ENCODE measurements at regions not wholly inside any gene's neighbourhood (a gene's known extent, or its start where the extent isn't known, plus 50 kb on each side); places are given as distances from the start of the nearest gene placed in this dataset.

- H3K4me1 ChIP-seq (replicated peaks in 1 of 2; ENCODE audit: control insufficient read depth in 2 of 2, insufficient read depth in 2 of 2, low read length in 2 of 2): no peaks in the 10 kb centered on the region
- 0% methylated on average over 4 of the region's 4 CpGs for WGBS (ENCODE audit: insufficient coverage, low coverage, missing lambda C conversion rate)
- intact Hi-C loops (cut with micrococcal nuclease) (no loop called here), in situ Hi-C loops (cut with MboI) (no loop called here)
- no peak for TF ChIP-seq ZNF23 (CRISPR knock-in tag; IDR thresholded peaks at IDR 0.05)
- TF ChIP-seq ZNF217 (CRISPR knock-in tag; IDR thresholded peaks at IDR 0.05): no peak
- no peak for TF ChIP-seq ZNF407 (IDR thresholded peaks at IDR 0.05; ENCODE audit: low read depth)
- TF ChIP-seq NKRF (IDR thresholded peaks at IDR 0.05; ENCODE audit: borderline replicate concordance): no peak
- no peak for TF ChIP-seq MEIS2 (IDR thresholded peaks at IDR 0.05; ENCODE audit: partially characterized antibody)
- no peak for TF ChIP-seq CXXC5 (CRISPR knock-in tag; IDR thresholded peaks at IDR 0.05)
- TF ChIP-seq ZNF395 (CRISPR knock-in tag; IDR thresholded peaks at IDR 0.05): no peak
- H3K9ac ChIP-seq (ENCODE audit: insufficient read depth in 1 of 2, low read depth in 2 of 2, low read length in 2 of 2): no peak overlapping the region
- H3K9me1 ChIP-seq (ENCODE audit: control insufficient read depth, insufficient read depth, low read length): no peaks in the 10 kb centered on the region
- CTCF ChIA-PET (ENCODE audit: low intra/inter-chr PET ratio): no interaction called here
- H3K27me3 ChIP-seq (ENCODE audit: control insufficient read depth in 2 of 2, insufficient read depth in 2 of 2, low read length in 2 of 2): no peaks in the 10 kb centered on the region
- FAIRE-seq: no peak
- no peak overlapping the region for H3K4me2 ChIP-seq (ENCODE audit: insufficient read depth, low read length)
- no peak overlapping the region for H3K27ac ChIP-seq (ENCODE audit: extremely low read depth, low read depth, low read length)
- no peak for ATAC-seq
- no peaks in the 10 kb centered on the region for H3K79me2 ChIP-seq (ENCODE audit: control insufficient read depth, insufficient read depth, low read length)
- no peaks in the 10 kb centered on the region for H4K20me1 ChIP-seq (replicated peaks; ENCODE audit: control insufficient read depth, insufficient read depth, low read length)
- BruUV-seq (replicated peaks): no TSS peak
- no peaks in the 10 kb centered on the region for H3K36me3 ChIP-seq (ENCODE audit: control insufficient read depth, insufficient read depth, low read length)
- POLR2A ChIA-PET: no interaction called here
- no peaks in the 10 kb centered on the region for H3K9me3 ChIP-seq (replicated peaks; ENCODE audit: control insufficient read depth, insufficient read depth, low read depth, low read length)
- no peak overlapping the region for H3K4me3 ChIP-seq
- DNase-seq (ENCODE audit: extremely low read depth in 1 of 4, low spot score in 3 of 4): no peak
- no peak overlapping the region for H2AFZ ChIP-seq (ENCODE audit: low read depth, low read length)
Observed at GRCh38 chr18:65039578-65039977, 711.2 kb upstream of the CDH7 start.

Data from K562 (cell line).